Mesendoderm (in vitro differentiated cells): ENCODE measurements at regions not wholly inside any gene's neighbourhood (a gene's known extent, or its start where the extent isn't known, plus 50 kb on each side); places are given as distances from the start of the nearest gene placed in this dataset.

Experiments used
- DNase-seq: peaks from one replicate; pipeline ENCODE4 v3.0.0; 2013
- H2AK5ac ChIP-seq: 2 replicates; pipeline ENCODE4 v1.6.1; 2013; ENCODE audit warnings: low read length, inconsistent platforms
- H2BK120ac ChIP-seq: 2 replicates; pipeline ENCODE4 v1.6.1; 2013; ENCODE audit warnings: low read depth, mild to moderate bottlenecking, low read length, moderate library complexity, mixed read lengths
- H2BK15ac ChIP-seq: replicated peaks from 2 replicates; pipeline ENCODE4 v1.6.1; 2013; ENCODE audit warnings: low read depth, mild to moderate bottlenecking, moderate library complexity
- H2BK5ac ChIP-seq: 2 replicates; pipeline ENCODE4 v1.6.1; 2013; ENCODE audit warnings: low read length, inconsistent platforms
- H3K18ac ChIP-seq: 2 replicates; pipeline ENCODE4 v1.6.1; 2013; ENCODE audit warnings: mild to moderate bottlenecking, low read length, mixed read lengths
- H3K23ac ChIP-seq: one replicate; pipeline ENCODE4 v1.6.1; 2013; ENCODE audit warnings: low read length
- H3K27ac ChIP-seq: 2 replicates; pipeline ENCODE4 v1.5.1; 2013; ENCODE audit warnings: low read depth, mild to moderate bottlenecking, inconsistent platforms, low read length, moderate library complexity
- H3K27me3 ChIP-seq: 2 replicates; pipeline ENCODE4 v1.6.1; 2013; ENCODE audit warnings: low read length, control low read depth, mild to moderate bottlenecking, inconsistent platforms; ENCODE audit not compliant: insufficient read depth, poor library complexity
- H3K36me3 ChIP-seq: 2 replicates; pipeline ENCODE4 v1.6.1; 2013; ENCODE audit warnings: low read length, inconsistent platforms; ENCODE audit not compliant: control insufficient read depth, insufficient read depth
- H3K4ac ChIP-seq: one replicate; pipeline ENCODE4 v1.6.1; 2013; ENCODE audit warnings: low read depth, mild to moderate bottlenecking, low read length, moderate library complexity
- H3K4me1 ChIP-seq: 2 replicates; pipeline ENCODE4 v1.6.1; 2013; ENCODE audit warnings: low read depth, low read length, inconsistent platforms; ENCODE audit not compliant: control insufficient read depth
- H3K4me2 ChIP-seq: 2 replicates; pipeline ENCODE4 v1.6.1; 2013; ENCODE audit warnings: low read length
- H3K4me3 ChIP-seq: 2 replicates; pipeline ENCODE4 v1.5.1; 2013; ENCODE audit warnings: mild to moderate bottlenecking, low read length
- H3K56ac ChIP-seq: one replicate; pipeline ENCODE4 v1.6.1; 2013; ENCODE audit warnings: low read length
- H3K79me1 ChIP-seq: 2 replicates; pipeline ENCODE4 v1.6.1; 2013; ENCODE audit warnings: low read length, inconsistent platforms
- H3K79me2 ChIP-seq: 2 replicates; pipeline ENCODE4 v1.6.1; 2013; ENCODE audit warnings: mild to moderate bottlenecking, low read length; ENCODE audit not compliant: control insufficient read depth, insufficient read depth
- H3K9ac ChIP-seq: 2 replicates; pipeline ENCODE4 v1.6.1; 2013; ENCODE audit warnings: low read length, inconsistent platforms
- H4K5ac ChIP-seq: one replicate; pipeline ENCODE4 v1.6.1; 2013; ENCODE audit warnings: low read length
- H4K8ac ChIP-seq: one replicate; pipeline ENCODE4 v1.6.1; 2013; ENCODE audit warnings: low read depth, mild to moderate bottlenecking, control low read depth, low read length, moderate library complexity
- WGBS: extraction: QIAGEN DNeasy Blood & Tissue Kit; methylation state at CpG from one replicate; pipeline ENCODE4 v1.1.7; 2013; ENCODE audit warnings: low lambda C conversion rate, missing lambda C conversion rate; ENCODE audit not compliant: insufficient coverage; ENCODE audit errors: extremely low coverage; 5-methylcytosine and 5-hydroxymethylcytosine counted together

GRCh38 chr2:18959952-18960717 is 370.8 kb upstream of the NT5C1B start:
- Histone ChIP-seq H3K4me2 (no peak overlapping the region), H3K18ac (no peak overlapping the region), H2BK120ac (no peak overlapping the region), H3K36me3 (no peaks in the 10 kb centered on the region), H3K27me3 (no peaks in the 10 kb centered on the region), H3K4me3 (no peak overlapping the region), H2BK5ac (no peak overlapping the region), H2AK5ac (no peak overlapping the region), H3K79me1 (no peaks in the 10 kb centered on the region), H3K4ac (no peak overlapping the region), H4K5ac (no peak overlapping the region), H3K79me2 (no peaks in the 10 kb centered on the region), H3K23ac (no peak overlapping the region), H3K4me1 (no peaks in the 10 kb centered on the region), H4K8ac (no peak overlapping the region), H3K9ac (no peak overlapping the region), H2BK15ac (no peak overlapping the region), H3K27ac (no peak overlapping the region), H3K56ac (no peak overlapping the region)
- no peak for DNase-seq

DNA sequence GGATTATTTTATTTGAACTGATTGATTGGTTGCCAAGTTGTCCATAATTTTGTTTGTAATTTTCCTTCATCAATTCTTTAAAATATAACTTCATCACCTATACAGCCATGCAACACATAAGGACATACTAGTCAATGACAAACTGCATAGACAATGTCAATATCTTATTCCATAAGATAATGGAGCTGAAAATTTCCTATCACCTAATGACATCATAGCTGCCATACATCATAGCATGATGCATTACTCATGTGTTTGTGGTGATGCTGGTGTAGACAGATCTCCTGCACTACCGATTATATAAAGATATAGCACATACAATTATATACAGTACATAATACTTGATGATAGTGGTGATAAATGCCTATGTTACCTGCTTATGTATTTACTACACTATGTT is 369.8 kb upstream of the NT5C1B start:
- H4K8ac ChIP-seq, result no peak overlapping the region
- no peak overlapping the region for H3K4ac ChIP-seq
- DNase-seq, result no peak
- H3K79me1 ChIP-seq, result no peaks in the 10 kb centered on the region
- no peak overlapping the region for H3K27ac ChIP-seq
- no peaks in the 10 kb centered on the region for H3K4me1 ChIP-seq
- no peak overlapping the region for H3K23ac ChIP-seq
- no peak overlapping the region for H2BK120ac ChIP-seq
- no peak overlapping the region for H2BK15ac ChIP-seq
- no peaks in the 10 kb centered on the region for H3K36me3 ChIP-seq
- H3K56ac ChIP-seq, result no peak overlapping the region
- H3K27me3 ChIP-seq, result no peaks in the 10 kb centered on the region
- no peaks in the 10 kb centered on the region for H3K79me2 ChIP-seq
- no peak overlapping the region for H2AK5ac ChIP-seq
- no CpG with 5 or more reads among the region's 1 CpG for WGBS
- H3K4me3 ChIP-seq, result no peak overlapping the region
- no peak overlapping the region for H3K9ac ChIP-seq
- no peak overlapping the region for H4K5ac ChIP-seq
- H3K4me2 ChIP-seq, result no peak overlapping the region
- H2BK5ac ChIP-seq, result no peak overlapping the region
- H3K18ac ChIP-seq, result no peak overlapping the region

DNA sequence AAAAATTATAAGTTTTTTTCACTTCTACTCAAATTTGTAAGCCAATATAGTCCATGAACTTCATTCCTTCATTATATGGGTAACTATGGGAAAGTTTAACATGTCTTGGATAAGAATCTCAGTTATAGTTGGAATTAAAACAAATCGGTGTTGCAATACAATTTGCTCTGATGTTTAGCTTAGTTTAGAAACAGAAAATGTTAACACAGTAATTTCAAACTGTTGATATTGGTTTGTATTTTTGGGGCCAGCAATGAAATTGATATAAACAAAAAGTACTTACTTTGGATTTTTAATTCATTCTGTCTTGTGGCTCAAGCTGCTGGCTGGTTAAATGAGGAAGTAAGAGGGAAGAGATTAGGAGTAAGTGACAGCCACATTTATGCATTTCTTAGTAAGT is 368.5 kb upstream of the NT5C1B start:
- WGBS, result no CpG with 5 or more reads among the region's 1 CpG
- Histone ChIP-seq H3K79me2 (no peaks in the 10 kb centered on the region), H2BK15ac (no peak overlapping the region), H3K18ac (no peak overlapping the region), H3K4me1 (no peaks in the 10 kb centered on the region), H4K8ac (no peak overlapping the region), H3K4me3 (no peak overlapping the region), H3K27me3 (no peaks in the 10 kb centered on the region), H2AK5ac (no peak overlapping the region), H3K27ac (no peak overlapping the region), H3K4me2 (no peak overlapping the region), H3K79me1 (no peaks in the 10 kb centered on the region), H3K36me3 (no peaks in the 10 kb centered on the region), H4K5ac (no peak overlapping the region), H3K4ac (no peak overlapping the region), H3K9ac (no peak overlapping the region), H3K56ac (no peak overlapping the region), H3K23ac (no peak overlapping the region), H2BK5ac (no peak overlapping the region), H2BK120ac (no peak overlapping the region)
- no peak for DNase-seq

GRCh38 chr2:18950361-18950851 is 361.0 kb upstream of the NT5C1B start:
- H2BK5ac ChIP-seq, result no peak overlapping the region
- H3K9ac ChIP-seq, result no peak overlapping the region
- no peak overlapping the region for H4K8ac ChIP-seq
- no peak overlapping the region for H3K4me3 ChIP-seq
- H4K5ac ChIP-seq, result no peak overlapping the region
- no peak overlapping the region for H3K4ac ChIP-seq
- H2BK120ac ChIP-seq, result no peak overlapping the region
- H3K18ac ChIP-seq, result no peak overlapping the region
- H3K79me1 ChIP-seq, result no peaks in the 10 kb centered on the region
- WGBS, result no CpG with 5 or more reads among the region's 5 CpGs
- no peaks in the 10 kb centered on the region for H3K79me2 ChIP-seq
- no peaks in the 10 kb centered on the region for H3K27me3 ChIP-seq
- H3K4me2 ChIP-seq, result no peak overlapping the region
- H3K56ac ChIP-seq, result no peak overlapping the region
- H3K36me3 ChIP-seq, result no peaks in the 10 kb centered on the region
- H3K23ac ChIP-seq, result no peak overlapping the region
- H3K4me1 ChIP-seq, result no peaks in the 10 kb centered on the region
- no peak overlapping the region for H3K27ac ChIP-seq
- no peak overlapping the region for H2BK15ac ChIP-seq
- DNase-seq, result no peak
- no peak overlapping the region for H2AK5ac ChIP-seq

- H3K4ac ChIP-seq, result no peak overlapping the region
- H3K79me1 ChIP-seq, result no peaks in the 10 kb centered on the region
- H3K27me3 ChIP-seq, result no peaks in the 10 kb centered on the region
- no peak overlapping the region for H4K8ac ChIP-seq
- H4K5ac ChIP-seq, result no peak overlapping the region
- H3K27ac ChIP-seq, result no peak overlapping the region
- H2BK15ac ChIP-seq, result no peak overlapping the region
- no peak overlapping the region for H3K4me3 ChIP-seq
- H3K79me2 ChIP-seq, result no peaks in the 10 kb centered on the region
- H3K4me1 ChIP-seq, result no peaks in the 10 kb centered on the region
- H2AK5ac ChIP-seq, result no peak overlapping the region
- H3K4me2 ChIP-seq, result no peak overlapping the region
- no peak overlapping the region for H2BK5ac ChIP-seq
- H3K9ac ChIP-seq, result no peak overlapping the region
- H3K56ac ChIP-seq, result no peak overlapping the region
- no peak overlapping the region for H3K23ac ChIP-seq
- no CpG with 5 or more reads among the region's 4 CpGs for WGBS
- H3K18ac ChIP-seq, result no peak overlapping the region
- H2BK120ac ChIP-seq, result no peak overlapping the region
- DNase-seq, result no peak
- no peaks in the 10 kb centered on the region for H3K36me3 ChIP-seq
These were observed 360.5 kb upstream of the NT5C1B start for GRCh38 chr2:18949871-18950270.

DNA sequence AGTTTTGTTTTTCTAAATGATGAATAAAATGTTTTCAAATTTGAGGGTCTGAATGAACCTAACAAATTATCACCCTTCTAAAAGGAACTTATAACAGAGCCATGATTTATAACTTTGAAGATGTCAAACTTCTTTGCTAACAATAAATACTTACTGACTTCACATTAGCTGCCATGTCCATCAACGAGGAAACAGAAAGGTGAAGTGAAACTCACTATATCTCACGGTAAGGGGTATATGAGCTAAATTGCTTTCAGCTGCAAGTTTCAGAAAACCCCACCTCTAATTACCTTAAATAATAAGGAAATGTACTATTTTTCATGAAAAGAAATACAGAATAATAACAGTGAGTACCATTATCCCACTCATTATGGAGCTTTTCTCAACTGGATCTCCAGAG is 350.8 kb upstream of the NT5C1B start:
- no peaks in the 10 kb centered on the region for H3K79me2 ChIP-seq
- no peak overlapping the region for H4K8ac ChIP-seq
- no peak overlapping the region for H3K23ac ChIP-seq
- H2AK5ac ChIP-seq, result no peak overlapping the region
- no peak overlapping the region for H3K9ac ChIP-seq
- H2BK120ac ChIP-seq, result no peak overlapping the region
- no peak overlapping the region for H3K18ac ChIP-seq
- H4K5ac ChIP-seq, result no peak overlapping the region
- no peaks in the 10 kb centered on the region for H3K79me1 ChIP-seq
- no peak overlapping the region for H3K4ac ChIP-seq
- WGBS, result no CpG with 5 or more reads among the region's 2 CpGs
- no peaks in the 10 kb centered on the region for H3K36me3 ChIP-seq
- H3K27ac ChIP-seq, result no peak overlapping the region
- H2BK15ac ChIP-seq, result no peak overlapping the region
- no peaks in the 10 kb centered on the region for H3K27me3 ChIP-seq
- H2BK5ac ChIP-seq, result no peak overlapping the region
- H3K4me3 ChIP-seq, result no peak overlapping the region
- no peaks in the 10 kb centered on the region for H3K4me1 ChIP-seq
- H3K56ac ChIP-seq, result no peak overlapping the region
- H3K4me2 ChIP-seq, result no peak overlapping the region
- DNase-seq, result no peak
